ENCODE measurements at regions not wholly inside any gene's neighbourhood (a gene's known extent, or its start where the extent isn't known, plus 50 kb on each side); places are given as distances from the start of the nearest gene placed in this dataset.
"Not testable (repeated sequence)": the region's sequence is repeated elsewhere in the genome, so short reads cannot be mapped to it uniquely, and the experiment has no call there.

- DNase-seq, result no peak
These were observed 50.8 kb upstream of the BOD1L1 start for GRCh38 chr4:13678186-13678924.

DNA sequence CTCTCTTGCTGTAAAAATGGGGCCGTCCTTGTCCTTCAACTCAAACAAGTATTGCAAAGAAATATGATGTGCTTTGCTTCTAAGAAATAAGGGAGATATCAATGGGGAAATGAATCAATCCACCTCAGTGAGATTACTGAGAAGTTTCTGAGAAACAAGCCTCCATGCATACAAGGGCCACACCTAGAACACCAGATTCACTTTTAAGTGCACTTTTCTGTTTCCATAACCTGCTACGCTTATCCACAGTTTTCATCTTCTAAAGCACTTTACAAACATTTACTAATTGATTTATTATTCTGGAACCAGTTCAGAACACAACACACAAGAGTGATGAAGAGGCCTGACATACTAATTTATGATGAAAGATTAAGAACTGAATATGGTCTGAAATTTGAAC is 54.0 kb upstream of the BOD1L1 start:
- DNase-seq, result no peak

DNA sequence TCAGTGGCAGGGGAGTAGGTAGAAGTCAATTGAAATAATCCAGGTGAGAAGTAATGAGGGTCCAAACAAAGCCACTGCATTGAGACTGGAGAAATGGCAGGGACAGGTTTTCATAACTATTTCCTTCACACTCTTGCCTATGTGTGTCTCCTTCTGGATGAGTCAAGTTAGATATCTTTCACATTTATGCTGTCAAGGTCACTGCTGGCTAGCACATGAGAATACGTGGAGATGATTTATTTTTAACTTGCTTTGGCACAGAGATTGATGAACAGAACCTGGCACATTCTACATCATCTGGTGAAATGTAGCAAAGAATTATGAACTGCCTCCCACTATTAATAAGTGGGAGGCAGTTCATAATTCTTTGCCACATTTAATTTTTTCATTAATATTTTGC is 66.7 kb upstream of the BOD1L1 start:
- DNase-seq, result no peak

DNA sequence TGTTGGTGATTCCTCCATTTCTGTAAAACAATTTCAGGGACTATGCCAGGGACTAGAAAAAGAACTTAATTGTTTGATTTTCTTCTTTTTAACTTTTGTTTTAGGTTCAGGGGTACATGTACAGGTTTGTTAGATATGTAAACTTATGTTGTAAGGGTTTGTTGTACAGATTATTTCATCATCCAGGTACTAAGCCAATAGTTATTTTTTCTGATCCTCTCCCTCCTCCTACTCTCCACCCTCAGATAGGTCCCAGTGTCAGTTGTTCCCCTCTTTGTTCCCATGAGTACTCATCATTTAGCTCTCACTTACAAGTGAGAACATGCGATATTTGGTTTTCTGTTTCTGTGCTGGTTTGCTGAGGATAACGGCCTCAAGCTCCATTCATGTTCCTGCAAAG is 70.8 kb upstream of the BOD1L1 start:
- no peak for DNase-seq

DNA sequence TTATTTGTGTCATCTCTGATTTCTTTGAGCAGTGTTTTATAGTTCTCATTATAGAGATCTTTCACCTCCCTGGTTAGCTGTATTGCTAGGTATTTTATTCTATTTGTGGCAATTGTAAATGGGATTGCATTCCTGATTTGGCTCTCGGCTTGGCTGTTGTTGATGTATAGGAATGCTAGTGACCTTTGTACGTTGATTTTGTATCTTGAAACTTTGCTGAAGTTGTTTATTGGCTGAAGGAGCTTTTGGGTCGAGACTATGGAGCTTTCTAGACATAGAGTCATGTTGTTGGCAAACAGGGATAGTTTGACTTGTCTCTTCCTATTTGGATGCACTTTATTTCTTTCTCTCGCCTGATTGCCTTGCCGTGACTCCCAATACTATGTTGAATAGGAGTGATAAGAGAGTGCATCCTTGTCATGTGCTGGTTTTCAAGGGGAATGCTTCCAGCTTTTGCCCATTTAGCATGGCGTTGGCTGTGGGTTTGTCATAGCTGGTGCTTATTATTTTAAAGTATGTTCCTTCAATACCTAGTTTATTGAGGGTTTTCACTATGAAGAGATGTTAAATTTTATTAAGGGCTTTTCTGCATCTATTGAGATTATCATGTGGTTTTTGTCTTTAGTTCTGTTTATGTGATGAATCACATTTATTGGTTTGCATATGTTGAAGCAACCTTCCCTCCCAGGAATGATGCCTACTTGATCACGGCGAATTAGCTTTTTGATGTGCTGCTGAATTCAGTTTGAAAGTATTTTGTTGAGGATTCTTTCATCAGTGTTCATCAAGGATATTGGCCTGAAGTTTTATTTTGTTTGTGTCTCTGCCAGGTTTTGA is 72.7 kb upstream of the BOD1L1 start:
- DNase-seq, result no peak

DNA sequence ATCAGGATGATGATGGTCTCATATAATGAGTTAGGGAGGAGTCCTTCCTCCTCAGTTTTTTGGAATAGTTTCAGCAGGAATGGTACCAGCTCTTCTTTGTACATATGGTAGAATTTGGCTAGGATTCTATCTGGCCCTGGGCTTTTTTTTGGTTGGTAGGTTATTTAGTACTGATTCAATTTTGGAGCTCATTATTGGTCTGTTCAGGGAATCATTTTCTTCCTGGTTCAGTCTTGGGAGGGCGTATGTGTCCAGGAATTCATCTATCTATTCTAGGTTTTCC is 73.3 kb upstream of the BOD1L1 start:
- not testable (repeated sequence) for DNase-seq

GRCh38 chr4:13701937-13702446 is 74.5 kb upstream of the BOD1L1 start:
- DNase-seq, result no peak

DNA sequence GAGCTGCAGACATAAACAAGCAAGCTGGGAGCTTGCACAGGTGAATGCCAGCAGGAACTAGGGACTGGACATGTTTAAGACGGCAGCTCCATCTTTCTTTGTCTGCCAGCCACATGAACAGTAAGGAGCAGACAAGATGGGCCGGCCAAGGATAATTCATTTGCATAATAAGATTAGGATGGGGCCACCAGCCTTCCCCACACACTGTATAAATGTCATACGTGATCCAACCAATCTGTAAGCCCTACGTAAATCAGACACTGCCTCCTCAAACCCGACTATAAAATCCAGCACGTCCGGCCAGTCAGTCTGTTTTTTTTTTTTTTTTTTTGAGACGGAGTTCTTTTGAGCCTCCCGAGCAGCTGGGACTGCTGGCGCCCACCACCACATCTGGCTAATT is 75.6 kb upstream of the BOD1L1 start:
- no peak for DNase-seq

GRCh38 chr4:13704035-13704434 is 76.5 kb upstream of the BOD1L1 start:
- no peak for DNase-seq

- no peak for DNase-seq
These were observed 77.2 kb upstream of the BOD1L1 start for GRCh38 chr4:13704761-13705160.

- no peak for DNase-seq
These were observed 78.1 kb upstream of the BOD1L1 start for GRCh38 chr4:13705521-13706041.

GRCh38 chr4:13706120-13706519 is 78.6 kb upstream of the BOD1L1 start:
- no peak for DNase-seq

GRCh38 chr4:13706716-13707115 is 79.2 kb upstream of the BOD1L1 start:
- DNase-seq, result no peak

- DNase-seq, result no peak
These were observed 82.8 kb upstream of the BOD1L1 start for GRCh38 chr4:13710246-13710885.

DNA sequence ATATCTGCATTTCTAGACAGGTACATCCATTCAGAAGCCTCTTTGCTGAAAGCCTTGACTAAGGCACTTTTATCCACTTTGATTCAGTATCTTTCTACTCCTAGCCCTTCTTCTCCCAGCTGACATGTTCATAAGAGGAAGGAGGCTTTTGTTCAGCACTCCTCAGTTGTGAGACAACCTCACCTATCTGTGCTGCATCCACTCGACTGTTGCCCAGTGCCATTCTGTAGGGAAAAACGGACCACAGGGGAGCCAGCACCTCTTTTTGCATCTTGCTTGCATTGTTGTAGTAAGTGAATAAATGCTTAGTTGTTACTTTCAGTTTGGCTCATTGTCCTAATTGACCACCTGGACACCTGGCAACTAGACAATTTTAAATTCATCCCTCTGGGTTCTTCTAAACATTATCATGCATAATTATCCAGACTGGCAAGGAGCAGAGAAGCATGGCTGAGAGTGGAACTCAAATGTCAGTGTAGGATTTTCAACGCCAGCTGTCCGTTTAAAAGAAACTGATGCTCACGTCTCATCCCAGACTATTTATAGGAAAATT is 83.8 kb upstream of the BOD1L1 start:
- no peak for DNase-seq

- no peak for DNase-seq
These were observed 94.4 kb upstream of the BOD1L1 start for GRCh38 chr4:13721894-13722293.

- no peak for DNase-seq
These were observed 95.1 kb upstream of the BOD1L1 start for GRCh38 chr4:13722649-13723048.

GRCh38 chr4:13728761-13729160 is 101.2 kb upstream of the BOD1L1 start:
- no peak for DNase-seq

DNA sequence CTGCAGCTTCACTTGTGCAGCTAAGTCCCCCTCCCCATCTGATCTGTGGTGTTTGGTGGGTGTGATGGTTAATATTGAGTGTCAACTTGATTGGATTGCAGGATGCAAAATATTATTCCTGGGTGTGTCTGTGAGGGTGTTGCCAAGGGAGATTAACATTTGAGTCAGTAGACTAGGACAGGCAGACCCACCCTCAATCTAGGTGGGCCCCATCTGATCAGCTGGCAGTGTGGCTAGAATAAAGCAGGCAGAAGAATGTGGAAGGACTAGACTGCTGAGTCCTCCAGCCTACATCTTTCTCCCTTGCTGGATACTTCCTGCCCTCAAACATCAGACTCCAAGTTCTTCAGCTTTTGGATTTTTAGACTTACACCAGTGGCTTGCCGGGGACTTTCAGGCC is 103.5 kb upstream of the BOD1L1 start:
- DNase-seq, result no peak

DNA sequence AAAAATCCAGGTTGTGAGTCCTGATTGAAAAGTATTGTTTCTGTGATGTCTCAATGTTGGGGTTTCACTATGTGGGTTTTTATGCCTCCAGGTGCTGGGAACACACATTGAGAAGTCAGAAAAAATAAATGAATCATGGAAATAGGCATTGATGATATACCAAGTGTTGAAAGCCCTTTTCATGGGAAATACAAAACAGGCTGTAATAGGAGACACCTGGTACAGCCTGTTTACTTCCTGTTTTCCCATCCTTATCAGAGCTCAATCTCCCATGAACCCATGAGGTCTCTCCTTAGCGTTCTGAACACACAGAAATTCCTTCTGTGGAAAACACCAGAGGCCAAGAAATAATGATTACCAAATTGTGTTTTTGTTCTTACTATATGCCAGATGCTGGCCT is 106.3 kb upstream of the BOD1L1 start:
- no peak for DNase-seq

GRCh38 chr4:13750594-13750993 is 123.1 kb upstream of the BOD1L1 start:
- DNase-seq, result no peak

DNA sequence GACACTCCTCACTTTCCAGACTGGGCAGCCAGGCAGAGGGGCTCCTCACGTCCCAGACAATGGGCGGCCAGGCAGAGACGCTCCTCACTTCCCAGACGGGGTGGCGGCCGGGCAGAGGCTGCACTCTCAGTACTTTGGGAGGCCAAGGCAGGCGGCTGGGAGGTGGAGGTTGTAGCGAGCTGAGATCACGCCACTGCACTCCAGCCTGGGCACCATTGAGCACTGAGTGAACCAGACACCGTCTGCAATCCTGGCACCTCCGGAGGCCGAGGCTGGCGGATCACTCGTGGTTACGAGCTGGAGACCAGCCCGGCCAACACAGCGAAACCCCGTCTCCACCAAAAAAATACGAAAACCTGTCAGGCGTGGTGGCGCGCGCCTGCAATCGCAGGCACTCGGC is 134.1 kb upstream of the BOD1L1 start:
- not testable (repeated sequence) for DNase-seq

DNA sequence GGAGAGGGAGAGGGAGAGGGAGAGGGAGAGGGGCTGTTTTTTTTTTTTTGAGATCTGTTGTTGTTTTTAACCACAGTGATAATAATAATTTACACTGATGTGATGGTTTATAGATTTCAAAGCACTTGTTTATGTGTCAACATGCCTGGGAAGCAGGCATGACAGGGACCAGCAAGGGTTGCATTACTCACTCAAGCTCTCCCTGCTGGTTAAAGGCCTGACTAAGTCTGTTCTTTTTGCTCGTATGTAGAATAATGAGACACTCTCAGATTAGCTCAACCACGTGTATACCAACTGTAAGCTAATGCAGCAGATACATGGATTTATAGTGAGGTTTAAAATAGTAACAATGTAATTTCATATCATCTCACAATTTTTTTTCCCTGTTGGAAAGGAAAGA is 134.6 kb upstream of the BOD1L1 start:
- no peak for DNase-seq

Measured in activated gamma-delta T cell (primary cell).